NCI-H748 treated with DMSO at 0.1 percent for 48 hours (cell line): ENCODE measurements at regions not wholly inside any gene's neighbourhood (a gene's known extent, or its start where the extent isn't known, plus 50 kb on each side); places are given as distances from the start of the nearest gene placed in this dataset.
"Not testable (repeated sequence)": the region's sequence is repeated elsewhere in the genome, so short reads cannot be mapped to it uniquely, and the experiment has no call there.

Source experiments
- DNase-seq: peaks from one replicate; lab custom pipeline; 2025; lab: John Stamatoyannopoulos, UW

- no peak for DNase-seq
Measured at GRCh38 chr6:137969874-137970273, 102.8 kb downstream of the TNFAIP3 start.

GRCh38 chr6:137970368-137970767 is 103.3 kb downstream of the TNFAIP3 start:
- no peak for DNase-seq

DNA sequence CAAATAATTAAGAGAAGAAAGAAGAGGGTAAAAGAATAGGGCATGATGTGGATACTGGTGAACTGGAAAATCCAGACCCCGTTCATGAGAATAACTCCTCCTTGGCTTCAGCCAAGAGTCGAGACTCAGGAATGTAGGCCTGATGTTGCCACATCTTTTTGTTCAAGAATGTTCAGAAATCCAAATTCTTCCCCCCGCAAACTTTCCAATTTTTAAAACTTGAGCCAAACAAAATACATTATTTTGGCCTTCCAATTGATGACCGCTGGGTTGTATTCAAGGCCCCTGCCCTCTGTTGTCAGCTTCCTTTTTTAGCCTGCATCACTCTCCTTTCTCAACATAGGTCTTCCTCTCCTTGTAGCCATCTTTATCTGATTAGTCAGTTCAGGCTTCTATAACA is 106.1 kb downstream of the TNFAIP3 start:
- DNase-seq, result no peak

- DNase-seq, result peak; percentile 5
Measured at GRCh38 chr6:137975188-137975940, 108.3 kb downstream of the TNFAIP3 start.

GRCh38 chr6:137976430-137976829 is 109.4 kb downstream of the TNFAIP3 start:
- DNase-seq, result no peak

DNA sequence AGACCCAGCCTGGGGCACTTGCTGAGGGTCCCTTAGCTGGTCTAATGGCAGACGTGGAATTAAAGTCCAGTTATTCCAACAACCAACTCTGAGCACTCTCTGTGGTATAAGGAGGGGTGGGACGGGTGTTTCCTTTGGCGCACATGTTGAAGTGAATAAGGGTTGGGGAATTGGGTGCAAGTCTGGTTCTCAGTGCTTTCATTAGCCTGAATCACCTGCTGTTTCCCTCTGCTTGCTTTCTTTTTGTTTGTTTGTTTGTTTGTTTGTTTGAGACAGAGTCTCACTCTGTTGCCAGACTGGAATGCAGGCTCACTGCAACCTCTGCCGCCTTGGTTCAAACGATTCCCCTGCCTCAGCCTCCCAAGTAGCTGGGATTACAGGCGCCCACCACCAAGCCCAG is 110.1 kb downstream of the TNFAIP3 start:
- DNase-seq, result no peak

- no peak for DNase-seq
Measured at GRCh38 chr6:137977814-137978213, 110.8 kb downstream of the TNFAIP3 start.

- no peak for DNase-seq
Measured at GRCh38 chr6:137978252-137978896, 111.3 kb downstream of the TNFAIP3 start.

DNA sequence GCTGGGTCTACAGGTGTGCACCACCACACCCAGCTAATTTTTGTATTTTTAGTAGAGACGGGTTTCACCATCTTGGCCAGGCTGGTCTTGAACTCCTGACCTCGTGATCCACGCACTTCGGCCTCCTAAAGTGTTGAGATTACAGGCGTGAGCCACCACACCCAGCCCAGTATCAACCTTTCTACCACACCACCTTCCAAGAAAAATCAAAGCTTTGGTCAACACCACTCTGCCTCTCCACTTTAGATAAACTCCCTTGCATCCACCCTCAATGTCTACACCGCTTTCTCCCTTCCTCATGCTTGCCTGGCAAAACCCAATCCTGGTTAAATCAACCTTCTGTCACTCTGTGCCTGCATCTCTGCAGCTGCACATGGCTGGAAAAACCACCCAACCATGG is 112.2 kb downstream of the TNFAIP3 start:
- not testable (repeated sequence) for DNase-seq

- DNase-seq, result no peak
Measured at GRCh38 chr6:137980777-137981176, 113.7 kb downstream of the TNFAIP3 start.

DNA sequence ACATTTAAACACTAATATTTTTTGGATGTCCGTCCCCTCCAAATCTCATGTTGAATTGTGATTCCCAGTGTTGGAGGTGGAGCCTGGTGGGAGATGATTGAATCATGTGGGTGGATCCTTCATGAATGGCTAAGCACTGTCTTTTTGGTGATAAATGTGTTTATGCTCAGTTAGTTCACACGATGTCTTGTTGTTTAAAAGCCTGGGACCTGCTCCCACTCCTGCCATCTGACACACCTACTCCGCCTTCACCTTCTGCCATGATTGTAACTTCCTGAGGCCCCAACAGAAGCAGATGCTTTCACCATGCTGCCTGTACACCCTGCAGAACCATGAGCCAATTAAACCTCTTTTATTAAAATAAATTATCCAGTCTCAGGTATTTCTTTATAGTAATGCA is 114.7 kb downstream of the TNFAIP3 start:
- no peak for DNase-seq

GRCh38 chr6:137982418-137983189 is 115.5 kb downstream of the TNFAIP3 start:
- no peak for DNase-seq

GRCh38 chr6:137983269-137983668 is 116.2 kb downstream of the TNFAIP3 start:
- no peak for DNase-seq

DNA sequence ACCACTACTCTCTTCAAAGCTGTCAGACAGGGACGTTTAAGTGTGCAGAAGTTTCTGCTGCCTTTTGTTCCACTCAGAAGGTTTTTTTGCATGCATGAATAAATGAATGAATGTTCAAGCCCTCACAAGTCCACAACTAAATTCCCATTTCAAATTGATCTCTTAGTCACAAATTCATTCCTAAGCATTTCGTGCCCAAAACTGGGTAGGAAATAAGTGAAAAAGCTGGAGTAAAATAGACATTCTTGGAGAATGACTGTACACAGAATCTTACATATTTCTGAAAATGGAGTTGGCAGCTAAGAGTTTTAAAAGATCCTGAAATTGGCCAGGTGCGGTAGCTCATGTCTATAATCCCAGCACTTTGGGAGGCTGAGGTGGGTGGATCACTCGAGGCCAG is 117.6 kb downstream of the PERP start:
- no peak for DNase-seq

GRCh38 chr6:137995371-137995770 is 111.8 kb downstream of the PERP start:
- DNase-seq, result no peak

DNA sequence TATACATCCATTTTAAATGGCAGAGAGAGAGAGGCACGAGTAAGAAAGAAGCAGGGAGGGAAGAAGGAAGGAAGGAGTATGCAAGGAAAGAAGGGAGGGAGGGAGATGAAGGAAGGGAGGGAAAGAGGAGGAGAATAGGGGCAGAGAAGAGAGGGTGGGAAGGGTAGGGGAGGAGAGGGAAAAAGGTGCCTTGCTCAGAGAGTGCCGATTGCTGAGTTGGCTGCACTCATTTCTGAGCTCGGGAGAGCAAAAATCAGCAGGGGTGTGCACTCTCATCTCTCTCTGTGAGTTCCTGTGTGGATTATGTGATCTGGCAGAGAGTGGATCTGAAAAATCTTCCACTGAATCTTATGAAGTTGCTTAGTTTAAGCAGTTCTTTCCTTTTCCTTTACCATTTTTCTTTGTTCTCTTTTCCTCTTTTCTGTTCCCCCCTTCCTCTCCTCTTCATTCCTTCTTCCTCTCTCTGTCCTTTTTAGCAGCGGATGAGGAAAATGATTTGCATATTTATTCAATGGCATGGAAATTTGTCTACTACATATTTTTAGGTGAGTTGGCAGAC is 108.7 kb downstream of the PERP start:
- no peak for DNase-seq

DNA sequence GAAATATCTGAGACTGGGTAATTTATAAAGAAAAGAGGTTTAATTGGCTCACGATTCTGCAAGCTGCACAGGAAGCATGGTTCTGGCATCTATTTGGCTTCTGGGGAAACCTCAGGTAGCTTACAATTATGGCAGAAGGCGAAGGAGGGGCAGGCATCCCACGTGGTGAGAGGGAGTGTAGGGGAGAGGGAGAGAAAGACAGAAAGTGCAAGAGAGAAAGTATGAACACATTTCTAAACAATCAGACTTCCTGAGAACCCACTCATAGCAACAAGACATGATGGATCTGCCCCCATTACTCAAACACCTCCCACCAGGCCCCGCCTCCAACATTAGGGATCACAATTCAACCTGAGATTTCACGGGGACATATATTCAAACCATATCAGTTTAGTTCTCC is 107.4 kb downstream of the PERP start:
- DNase-seq, result no peak

GRCh38 chr6:138000941-138001340 is 106.3 kb downstream of the PERP start:
- no peak for DNase-seq

- peak; percentile 72 for DNase-seq
Measured at GRCh38 chr6:138001750-138002349, 105.4 kb downstream of the PERP start.

GRCh38 chr6:138004430-138005287 is 102.6 kb downstream of the PERP start:
- DNase-seq, result peak; percentile 87

- peak; percentile 61 for DNase-seq
Measured at GRCh38 chr6:138005846-138006245, 101.4 kb downstream of the PERP start.
